ENCODE measurements at regions not wholly inside any gene's neighbourhood (a gene's known extent, or its start where the extent isn't known, plus 50 kb on each side); places are given as distances from the start of the nearest gene placed in this dataset.
A peak's percentile ranks its signal among the peaks of the same experiment; 100 is the strongest.
"Not testable (repeated sequence)": the region's sequence is repeated elsewhere in the genome, so short reads cannot be mapped to it uniquely, and the experiment has no call there.

GRCh38 chr17:445839-446238 is 93.2 kb upstream of the RPH3AL start, which contains the start of gene RFLNB:
RFLNB (minus strand) TSS chr17:445939.
- DNase-seq (ENCODE audit: low spot score) = not testable (repeated sequence)

GRCh38 chr17:444879-445454 is 92.4 kb upstream of the RPH3AL start:
- DNase-seq (ENCODE audit: low spot score) = no peak

DNA sequence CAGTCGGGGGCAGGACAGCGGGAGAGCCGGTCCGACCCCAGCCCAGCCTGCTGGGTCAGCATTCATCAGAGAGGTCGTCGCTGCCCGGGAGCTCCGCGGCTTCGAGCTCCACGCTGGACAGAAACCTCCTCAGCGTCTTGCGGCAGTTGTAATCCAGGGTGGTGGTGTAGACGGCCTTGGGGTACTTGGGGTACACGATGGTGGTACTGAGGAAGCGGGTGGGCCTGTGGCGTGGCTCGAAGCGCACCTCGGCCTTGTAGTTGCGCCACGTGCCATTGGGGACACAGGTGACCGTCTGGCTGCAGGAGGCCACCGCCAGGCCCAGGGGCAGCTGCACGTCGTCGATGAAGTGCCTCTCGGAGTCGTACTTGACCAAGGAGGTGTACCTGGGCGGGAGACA is 90.5 kb upstream of the RPH3AL start:
- DNase-seq (ENCODE audit: low spot score) = no peak

- DNase-seq (ENCODE audit: low spot score) = no peak
These were observed 88.7 kb upstream of the RPH3AL start for GRCh38 chr17:441155-441950.

DNA sequence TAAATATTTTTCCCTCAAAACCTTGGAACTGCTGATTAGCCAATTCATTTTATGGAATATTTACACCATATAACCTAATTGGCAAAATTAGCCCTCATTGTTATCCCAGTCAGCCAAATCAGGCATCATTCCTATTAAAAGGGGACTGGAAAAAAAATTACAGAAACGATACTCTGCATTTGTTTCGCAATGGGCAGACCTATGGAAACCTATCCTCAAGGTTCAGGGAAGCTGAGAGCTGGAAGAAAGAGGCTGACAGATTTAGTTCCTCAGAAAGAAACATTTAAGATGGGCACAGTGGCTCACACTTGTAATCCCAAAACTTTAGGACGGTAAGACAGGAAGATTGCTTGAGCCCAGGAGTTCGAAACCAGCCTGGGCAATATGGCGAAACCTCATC is 85.6 kb upstream of the RPH3AL start:
- DNase-seq (ENCODE audit: low spot score) = no peak

GRCh38 chr17:437545-437944 is 84.9 kb upstream of the RPH3AL start:
- no peak for DNase-seq (ENCODE audit: low spot score)

GRCh38 chr17:436571-436970 is 84.0 kb upstream of the RPH3AL start:
- DNase-seq (ENCODE audit: low spot score) = no peak

- not testable (repeated sequence) for DNase-seq (ENCODE audit: low spot score)
These were observed 79.9 kb upstream of the RPH3AL start for GRCh38 chr17:432471-432870.

- DNase-seq (ENCODE audit: low spot score) = no peak
These were observed 78.9 kb upstream of the RPH3AL start for GRCh38 chr17:431494-431893.

DNA sequence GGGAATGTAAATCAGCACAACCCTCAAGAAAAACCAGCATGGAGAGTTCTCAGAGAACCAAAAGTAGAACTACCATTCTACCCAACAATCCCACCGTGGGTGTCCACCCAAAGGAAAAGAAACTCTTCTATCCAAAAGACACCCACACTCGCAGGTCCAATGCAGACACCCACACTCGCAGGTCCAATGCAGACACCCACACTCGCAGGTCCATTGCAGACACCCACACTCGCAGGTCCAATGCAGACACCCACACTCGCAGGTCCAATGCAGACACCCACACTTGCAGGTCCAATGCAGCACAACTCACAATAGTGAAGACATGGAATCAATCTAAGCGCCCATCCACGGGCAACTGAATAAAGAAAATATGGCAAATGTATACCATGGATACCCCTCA is 77.0 kb upstream of the RPH3AL start:
- DNase-seq (ENCODE audit: low spot score) = no peak

- no peak for DNase-seq (ENCODE audit: low spot score)
These were observed 75.8 kb upstream of the RPH3AL start for GRCh38 chr17:428414-428813.

GRCh38 chr17:427891-428290 is 75.3 kb upstream of the RPH3AL start:
- DNase-seq (ENCODE audit: low spot score) = no peak

GRCh38 chr17:427327-427726 is 74.7 kb upstream of the RPH3AL start:
- DNase-seq (ENCODE audit: low spot score) = no peak

DNA sequence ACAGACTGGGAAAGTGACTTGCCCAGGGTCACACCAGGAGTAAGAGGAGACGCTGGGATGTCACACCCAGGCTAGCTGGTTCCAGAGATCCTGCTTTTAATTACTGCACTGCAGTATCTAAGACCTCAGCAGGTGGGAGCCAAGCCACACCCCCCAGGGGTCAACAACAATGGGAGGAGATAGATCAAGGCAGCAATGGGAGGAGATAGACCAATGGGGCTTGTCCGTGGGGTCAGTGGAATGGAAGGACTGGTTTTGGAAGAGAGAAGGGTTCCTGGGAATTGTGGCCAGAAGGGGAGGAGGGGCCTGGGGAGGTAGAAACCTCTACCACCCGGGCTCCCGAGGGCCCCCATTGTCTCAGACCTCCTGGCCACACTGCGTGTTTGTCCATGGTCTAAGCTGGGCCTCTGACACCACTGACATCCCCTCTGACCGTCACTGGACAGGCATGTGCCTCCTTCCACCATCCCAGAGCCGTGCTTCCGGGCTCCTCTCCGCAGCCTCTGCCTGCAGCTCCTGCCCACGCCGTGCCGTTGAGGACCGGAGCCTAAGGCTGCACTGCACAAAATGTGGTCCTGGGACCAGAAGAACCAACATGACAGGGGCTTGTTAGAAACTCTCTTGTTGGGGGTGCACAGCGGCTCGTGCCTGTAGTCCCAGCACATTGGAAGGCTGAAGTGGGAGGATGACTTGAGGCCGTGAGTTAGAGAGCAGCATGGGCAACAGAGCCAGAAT is 69.8 kb upstream of the RPH3AL start:
- no peak for DNase-seq (ENCODE audit: low spot score)

DNA sequence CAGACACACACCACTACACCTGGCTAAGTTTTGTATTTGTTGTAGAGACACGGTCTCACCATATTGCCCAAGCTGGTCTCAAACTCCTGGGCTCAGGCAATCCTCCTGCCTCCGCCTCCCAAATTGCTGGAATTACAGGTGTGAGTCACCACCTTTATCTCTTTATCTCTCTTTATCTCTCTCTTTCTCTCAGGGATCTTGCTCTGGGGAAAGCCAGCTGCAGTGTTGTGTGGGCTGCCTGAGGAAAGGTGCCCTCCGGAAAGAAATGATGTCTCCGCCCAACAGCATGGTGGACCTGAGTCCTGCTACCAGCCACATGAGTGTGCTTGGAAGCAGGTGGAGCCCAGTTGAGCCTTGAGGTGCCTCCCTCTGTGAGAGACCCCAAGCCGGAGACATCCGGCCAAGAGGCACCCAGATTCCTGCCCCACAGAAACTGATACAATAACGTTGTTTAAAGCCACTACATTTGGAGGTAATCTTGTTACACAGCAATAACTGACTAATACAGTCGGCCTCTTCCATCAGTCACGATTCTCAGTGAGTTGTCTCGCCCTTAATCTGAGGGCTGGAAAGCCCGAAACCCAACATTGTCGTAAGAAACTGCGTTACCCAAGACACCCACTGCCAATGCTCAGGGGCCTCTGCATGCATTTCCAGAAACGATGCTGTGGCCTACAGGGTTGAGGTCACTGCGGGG is 68.0 kb upstream of the RPH3AL start:
- no peak for DNase-seq (ENCODE audit: low spot score)

- no peak for DNase-seq (ENCODE audit: low spot score)
These were observed 66.6 kb upstream of the RPH3AL start for GRCh38 chr17:419073-419735.

- DNase-seq (ENCODE audit: low spot score) = peak; percentile 63
These were observed 65.8 kb upstream of the RPH3AL start for GRCh38 chr17:418421-418751.

GRCh38 chr17:417691-418420 is 65.2 kb upstream of the RPH3AL start:
- DNase-seq (ENCODE audit: low spot score) = no peak

- DNase-seq (ENCODE audit: low spot score) = peak; percentile 78
These were observed 63.9 kb upstream of the RPH3AL start for GRCh38 chr17:416293-417206.

GRCh38 chr17:413706-414380 is 61.2 kb upstream of the RPH3AL start:
- no peak for DNase-seq (ENCODE audit: low spot score)
